Stimulated activated CD4-positive, alpha-beta T cell treated with anti-CD3 and anti-CD28 coated beads, Interleukin-12 subunit alpha, Interleukin-12 subunit beta, amount 100 ng/mL, for 4 hours (primary cell): ENCODE measurements at regions not wholly inside any gene's neighbourhood (a gene's known extent, or its start where the extent isn't known, plus 50 kb on each side); places are given as distances from the start of the nearest gene placed in this dataset.
A peak's percentile ranks its signal among the peaks of the same experiment; 100 is the strongest.

Experiments used
- DNase-seq: peaks from one replicate; pipeline ENCODE4 v3.0.0-alpha.2; 2020

GRCh38 chr13:22018076-22018835, 347.4 kb downstream of the FGF9 start:
- DNase-seq: no peak

- no peak for DNase-seq
These were observed 347.9 kb downstream of the FGF9 start for GRCh38 chr13:22018836-22019210.

- no peak for DNase-seq
These were observed 353.6 kb downstream of the FGF9 start for GRCh38 chr13:22024381-22024994.

GRCh38 chr13:22027566-22027965, 356.7 kb downstream of the FGF9 start:
- no peak for DNase-seq

GRCh38 chr13:22028831-22029230, 358.0 kb downstream of the FGF9 start:
- no peak for DNase-seq

- DNase-seq: no peak
These were observed 359.4 kb downstream of the FGF9 start for GRCh38 chr13:22030321-22030720.

GRCh38 chr13:22031702-22032286, 360.9 kb downstream of the FGF9 start:
- DNase-seq: no peak

GRCh38 chr13:22032905-22033304, 362.0 kb downstream of the FGF9 start:
- DNase-seq: no peak

- no peak for DNase-seq
These were observed 369.1 kb downstream of the FGF9 start for GRCh38 chr13:22039961-22040360.

- DNase-seq: no peak
These were observed 370.0 kb downstream of the FGF9 start for GRCh38 chr13:22040810-22041364.

- DNase-seq: no peak
These were observed 370.9 kb downstream of the FGF9 start for GRCh38 chr13:22041741-22042140.

GRCh38 chr13:22047082-22047784, 376.4 kb downstream of the FGF9 start:
- DNase-seq: no peak

GRCh38 chr13:22047785-22048104, 376.9 kb downstream of the FGF9 start:
- no peak for DNase-seq

GRCh38 chr13:22049384-22049783, 378.5 kb downstream of the FGF9 start:
- no peak for DNase-seq

GRCh38 chr13:22050951-22051563, 380.2 kb downstream of the FGF9 start:
- DNase-seq: no peak

GRCh38 chr13:22053053-22053452, 382.2 kb downstream of the FGF9 start:
- DNase-seq: no peak

- DNase-seq: no peak
These were observed 384.4 kb downstream of the FGF9 start for GRCh38 chr13:22055259-22055658.

- no peak for DNase-seq
These were observed 389.3 kb downstream of the FGF9 start for GRCh38 chr13:22060187-22060586.

- DNase-seq: peak; percentile 54
These were observed 390.5 kb downstream of the FGF9 start for GRCh38 chr13:22061371-22061805.

- no peak for DNase-seq
These were observed 391.0 kb downstream of the FGF9 start for GRCh38 chr13:22061806-22062391.

GRCh38 chr13:22062478-22063205, 391.8 kb downstream of the FGF9 start:
- no peak for DNase-seq
